GM23338 (cell line): ENCODE measurements at regions not wholly inside any gene's neighbourhood (a gene's known extent, or its start where the extent isn't known, plus 50 kb on each side); places are given as distances from the start of the nearest gene placed in this dataset.

Experiments used
- ATAC-seq: fragments of 200-7000 bp; cut with Tn5 transposase; 3 replicates; pipeline ENCODE4 v1.9.1; 2020
- DNase-seq: peaks from one replicate; pipeline ENCODE4 v3.0.0-alpha.2; 2015; ENCODE audit warnings: low spot score
- H2AFZ ChIP-seq: fragments of 200-600 bp; sonication (generic); 2 replicates; pipeline ENCODE4 v1.8.0; 2016; ENCODE audit warnings: antibody characterized with exemption, mild to moderate bottlenecking, moderate library complexity
- H3F3A ChIP-seq: fragments of 200-600 bp; sonication (generic); replicated peaks from 2 replicates; pipeline ENCODE4 v1.8.0; 2017; ENCODE audit warnings: antibody characterized with exemption, mixed run types, low read depth
- H3K27ac ChIP-seq: fragments of 200-600 bp; sonication (generic); 2 replicates; pipeline ENCODE4 v1.6.1; 2016; ENCODE audit warnings: low read depth
- H3K27me3 ChIP-seq: fragments of 200-600 bp; sonication (generic); 2 replicates; pipeline ENCODE4 v1.8.0; 2016; ENCODE audit warnings: mild to moderate bottlenecking, mixed run types, moderate library complexity; ENCODE audit not compliant: insufficient read depth
- H3K36me3 ChIP-seq: fragments of 200-600 bp; sonication (generic); 2 replicates; pipeline ENCODE4 v1.8.0; 2016; ENCODE audit warnings: mild to moderate bottlenecking; ENCODE audit not compliant: insufficient read depth
- H3K4me1 ChIP-seq: fragments of 200-600 bp; sonication (generic); 2 replicates; pipeline ENCODE4 v1.8.0; 2016; ENCODE audit warnings: mild to moderate bottlenecking, moderate library complexity; ENCODE audit not compliant: insufficient read depth
- H3K4me2 ChIP-seq: fragments of 200-600 bp; sonication (generic); 2 replicates; pipeline ENCODE4 v1.7.1; 2017; ENCODE audit warnings: mixed run types
- H3K4me3 ChIP-seq: fragments of 200-600 bp; sonication (generic); 2 replicates; pipeline ENCODE4 v1.6.1; 2016; ENCODE audit warnings: mixed run types
- H3K79me2 ChIP-seq: fragments of 200-600 bp; sonication (generic); replicated peaks from 2 replicates; pipeline ENCODE4 v1.8.0; 2017; ENCODE audit warnings: mild to moderate bottlenecking; ENCODE audit not compliant: insufficient read depth
- H3K9me2 ChIP-seq: fragments of 200-600 bp; sonication (generic); 2 replicates; pipeline ENCODE4 v1.8.0; 2017; ENCODE audit not compliant: insufficient read depth
- H4K20me1 ChIP-seq: fragments of 200-600 bp; sonication (generic); replicated peaks from 2 replicates; pipeline ENCODE4 v1.8.0; 2017; ENCODE audit warnings: mild to moderate bottlenecking; ENCODE audit not compliant: insufficient read depth
- H3K27ac Mint-ChIP-seq: 2 replicates; pipeline ENCODE4 v1.8.0; 2020; ENCODE audit warnings: inconsistent platforms, mild to moderate bottlenecking, moderate library complexity, mixed read lengths
- H3K27me3 Mint-ChIP-seq: 3 replicates; pipeline ENCODE4 v1.8.0; 2022; ENCODE audit warnings: low read depth, mild to moderate bottlenecking, moderate library complexity, mixed read lengths, inconsistent platforms; ENCODE audit not compliant: insufficient read depth, poor library complexity
- H3K36me3 Mint-ChIP-seq: 3 replicates; pipeline ENCODE4 v1.8.0; 2021; ENCODE audit warnings: low read depth, mild to moderate bottlenecking, inconsistent platforms, moderate library complexity, mixed read lengths
- H3K4me1 Mint-ChIP-seq: 3 replicates; pipeline ENCODE4 v1.8.0; 2020; ENCODE audit warnings: mild to moderate bottlenecking, inconsistent platforms, mixed read lengths
- H3K4me3 Mint-ChIP-seq: 3 replicates; pipeline ENCODE4 v1.8.0; 2021; ENCODE audit warnings: moderate library complexity, mild to moderate bottlenecking, inconsistent platforms, mixed read lengths
- H3K9me3 Mint-ChIP-seq: 3 replicates; pipeline ENCODE4 v1.8.0; 2020; ENCODE audit warnings: moderate library complexity, mild to moderate bottlenecking, inconsistent platforms, mixed read lengths
- CREB1 ChIP-seq: fragments of 250-450 bp; sonication (Bioruptor Pico); IDR thresholded peaks from 2 replicates; pipeline ENCODE4 v1.5.0; 2020; ENCODE audit warnings: low read depth, mild to moderate bottlenecking, moderate library complexity
- EZH2phosphoT487 ChIP-seq: fragments of 200-600 bp; sonication (generic); IDR thresholded peaks from one replicate; pipeline ENCODE4 v1.8.1; 2018; ENCODE audit warnings: antibody characterized with exemption; ENCODE audit not compliant: unreplicated experiment
- ZNF114 ChIP-seq: fragments of 250-450 bp; sonication (Bioruptor Pico); IDR thresholded peaks from 2 replicates; pipeline ENCODE4 v1.5.0; 2020; ENCODE audit warnings: mild to moderate bottlenecking, moderate library complexity
- TF ChIP-seq, protein P1 (sequence below), 2 experiments: fragments of 200-600 bp in 1 of 2; sonication (generic) in 1 of 2; conservative IDR thresholded peaks; 2 replicates each; pipeline versions ENCODE4 v1.5.1 to v1.6.1; 2016 to 2017; ENCODE audit warnings: antibody characterized with exemption in 2 of 2, low read depth in 2 of 2, mild to moderate bottlenecking in 2 of 2, moderate library complexity in 1 of 2
- TF ChIP-seq, protein P2 (sequence below): IDR thresholded peaks from 2 replicates; pipeline ENCODE4 v1.6.1; 2016; ENCODE audit warnings: antibody characterized with exemption
- TF ChIP-seq, protein P3 (sequence below): IDR thresholded peaks from one replicate; pipeline ENCODE4 v1.6.1; 2018; ENCODE audit warnings: antibody characterized with exemption; ENCODE audit not compliant: unreplicated experiment

DNA sequence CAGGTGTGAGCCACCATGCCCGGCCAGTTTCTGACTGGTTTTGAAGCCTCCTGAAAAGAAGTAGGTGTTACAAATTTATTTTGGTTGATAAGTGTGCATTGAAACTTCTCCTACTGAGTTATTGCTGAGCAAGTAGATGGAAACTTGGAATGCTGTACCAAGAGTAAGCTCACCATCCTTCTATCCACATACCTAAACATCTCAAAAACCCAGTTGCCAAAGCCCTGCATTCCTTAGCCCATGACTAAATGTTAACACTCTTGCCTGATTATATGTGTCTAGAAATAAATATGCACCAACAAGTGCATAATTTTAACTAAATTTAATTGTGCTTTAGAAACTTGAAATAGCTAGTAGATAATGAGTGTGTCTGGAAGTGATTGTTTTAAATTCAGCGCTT, 357.8 kb downstream of the DUSP6 start:
- DNase-seq (no peak), ATAC-seq (no peak)
- Mint-ChIP-seq H3K9me3 (no peaks in the 10 kb centered on the region), H3K27ac (no peak overlapping the region), H3K4me1 (peaks cover 13% of the 10 kb centered on the region; the same call in 2 of the 3 replicates), H3K4me3 (no peak overlapping the region), H3K27me3 (no peaks in the 10 kb centered on the region), H3K36me3 (no peaks in the 10 kb centered on the region)
- TF ChIP-seq CREB1 (CRISPR knock-in tag), result no peak
- no peak overlapping the region for H3K27ac ChIP-seq
- no peak overlapping the region for H3K4me2 ChIP-seq
- H4K20me1 ChIP-seq, result no peaks in the 10 kb centered on the region
- H3F3A ChIP-seq, result no peaks in the 10 kb centered on the region
- H3K79me2 ChIP-seq, result no peaks in the 10 kb centered on the region
- no peak overlapping the region for H3K4me3 ChIP-seq
- H2AFZ ChIP-seq, result no peak overlapping the region
- peaks cover 8% of the 10 kb centered on the region for H3K4me1 ChIP-seq
- H3K27me3 ChIP-seq, result no peaks in the 10 kb centered on the region
- peaks cover 4% of the 10 kb centered on the region; the same call in 1 of the 2 replicates for H3K9me2 ChIP-seq
- H3K36me3 ChIP-seq, result no peaks in the 10 kb centered on the region

DNA sequence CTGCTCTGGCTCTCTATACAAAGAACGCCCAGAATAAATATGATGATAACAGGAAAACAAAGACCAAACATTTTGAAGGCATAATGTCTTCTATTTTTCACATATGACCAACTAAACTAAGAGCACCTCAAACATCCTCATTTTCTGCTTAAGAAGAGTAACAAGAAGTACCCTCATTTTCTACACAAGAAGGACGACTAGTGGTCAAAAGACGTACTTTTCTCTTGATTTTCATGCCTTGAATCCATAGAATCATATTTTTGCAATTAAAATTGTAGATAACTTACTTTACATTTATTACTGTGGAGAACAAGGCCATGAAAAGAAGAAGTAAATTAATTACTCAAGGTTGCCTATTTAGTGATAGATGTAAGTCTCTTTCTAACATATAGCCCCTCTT, 358.6 kb downstream of the DUSP6 start:
- Mint-ChIP-seq H3K36me3 (no peaks in the 10 kb centered on the region), H3K4me3 (no peak overlapping the region), H3K9me3 (no peaks in the 10 kb centered on the region), H3K27ac (no peak overlapping the region), H3K27me3 (no peaks in the 10 kb centered on the region), H3K4me1 (peaks cover 10% of the 10 kb centered on the region; the same call in 2 of the 3 replicates)
- Histone ChIP-seq H3K4me2 (no peak overlapping the region), H3K9me2 (no peaks in the 10 kb centered on the region), H3K27me3 (no peaks in the 10 kb centered on the region), H2AFZ (no peak overlapping the region), H3K4me3 (no peak overlapping the region), H3F3A (no peaks in the 10 kb centered on the region), H4K20me1 (no peaks in the 10 kb centered on the region), H3K79me2 (no peaks in the 10 kb centered on the region), H3K4me1 (peaks cover 8% of the 10 kb centered on the region), H3K36me3 (no peaks in the 10 kb centered on the region), H3K27ac (no peak overlapping the region)
- TF ChIP-seq, protein P1, sequence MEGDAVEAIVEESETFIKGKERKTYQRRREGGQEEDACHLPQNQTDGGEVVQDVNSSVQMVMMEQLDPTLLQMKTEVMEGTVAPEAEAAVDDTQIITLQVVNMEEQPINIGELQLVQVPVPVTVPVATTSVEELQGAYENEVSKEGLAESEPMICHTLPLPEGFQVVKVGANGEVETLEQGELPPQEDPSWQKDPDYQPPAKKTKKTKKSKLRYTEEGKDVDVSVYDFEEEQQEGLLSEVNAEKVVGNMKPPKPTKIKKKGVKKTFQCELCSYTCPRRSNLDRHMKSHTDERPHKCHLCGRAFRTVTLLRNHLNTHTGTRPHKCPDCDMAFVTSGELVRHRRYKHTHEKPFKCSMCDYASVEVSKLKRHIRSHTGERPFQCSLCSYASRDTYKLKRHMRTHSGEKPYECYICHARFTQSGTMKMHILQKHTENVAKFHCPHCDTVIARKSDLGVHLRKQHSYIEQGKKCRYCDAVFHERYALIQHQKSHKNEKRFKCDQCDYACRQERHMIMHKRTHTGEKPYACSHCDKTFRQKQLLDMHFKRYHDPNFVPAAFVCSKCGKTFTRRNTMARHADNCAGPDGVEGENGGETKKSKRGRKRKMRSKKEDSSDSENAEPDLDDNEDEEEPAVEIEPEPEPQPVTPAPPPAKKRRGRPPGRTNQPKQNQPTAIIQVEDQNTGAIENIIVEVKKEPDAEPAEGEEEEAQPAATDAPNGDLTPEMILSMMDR (conservative IDR thresholded peaks at IDR 0.05; ENCODE audit: low read depth in 2 of 2), result peak; percentile 69 to 88
- TF ChIP-seq, protein P2, sequence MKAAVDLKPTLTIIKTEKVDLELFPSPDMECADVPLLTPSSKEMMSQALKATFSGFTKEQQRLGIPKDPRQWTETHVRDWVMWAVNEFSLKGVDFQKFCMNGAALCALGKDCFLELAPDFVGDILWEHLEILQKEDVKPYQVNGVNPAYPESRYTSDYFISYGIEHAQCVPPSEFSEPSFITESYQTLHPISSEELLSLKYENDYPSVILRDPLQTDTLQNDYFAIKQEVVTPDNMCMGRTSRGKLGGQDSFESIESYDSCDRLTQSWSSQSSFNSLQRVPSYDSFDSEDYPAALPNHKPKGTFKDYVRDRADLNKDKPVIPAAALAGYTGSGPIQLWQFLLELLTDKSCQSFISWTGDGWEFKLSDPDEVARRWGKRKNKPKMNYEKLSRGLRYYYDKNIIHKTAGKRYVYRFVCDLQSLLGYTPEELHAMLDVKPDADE, result no peak
- no peak for TF ChIP-seq ZNF114
- TF ChIP-seq CREB1 (CRISPR knock-in tag), result no peak
- TF ChIP-seq, protein P3, sequence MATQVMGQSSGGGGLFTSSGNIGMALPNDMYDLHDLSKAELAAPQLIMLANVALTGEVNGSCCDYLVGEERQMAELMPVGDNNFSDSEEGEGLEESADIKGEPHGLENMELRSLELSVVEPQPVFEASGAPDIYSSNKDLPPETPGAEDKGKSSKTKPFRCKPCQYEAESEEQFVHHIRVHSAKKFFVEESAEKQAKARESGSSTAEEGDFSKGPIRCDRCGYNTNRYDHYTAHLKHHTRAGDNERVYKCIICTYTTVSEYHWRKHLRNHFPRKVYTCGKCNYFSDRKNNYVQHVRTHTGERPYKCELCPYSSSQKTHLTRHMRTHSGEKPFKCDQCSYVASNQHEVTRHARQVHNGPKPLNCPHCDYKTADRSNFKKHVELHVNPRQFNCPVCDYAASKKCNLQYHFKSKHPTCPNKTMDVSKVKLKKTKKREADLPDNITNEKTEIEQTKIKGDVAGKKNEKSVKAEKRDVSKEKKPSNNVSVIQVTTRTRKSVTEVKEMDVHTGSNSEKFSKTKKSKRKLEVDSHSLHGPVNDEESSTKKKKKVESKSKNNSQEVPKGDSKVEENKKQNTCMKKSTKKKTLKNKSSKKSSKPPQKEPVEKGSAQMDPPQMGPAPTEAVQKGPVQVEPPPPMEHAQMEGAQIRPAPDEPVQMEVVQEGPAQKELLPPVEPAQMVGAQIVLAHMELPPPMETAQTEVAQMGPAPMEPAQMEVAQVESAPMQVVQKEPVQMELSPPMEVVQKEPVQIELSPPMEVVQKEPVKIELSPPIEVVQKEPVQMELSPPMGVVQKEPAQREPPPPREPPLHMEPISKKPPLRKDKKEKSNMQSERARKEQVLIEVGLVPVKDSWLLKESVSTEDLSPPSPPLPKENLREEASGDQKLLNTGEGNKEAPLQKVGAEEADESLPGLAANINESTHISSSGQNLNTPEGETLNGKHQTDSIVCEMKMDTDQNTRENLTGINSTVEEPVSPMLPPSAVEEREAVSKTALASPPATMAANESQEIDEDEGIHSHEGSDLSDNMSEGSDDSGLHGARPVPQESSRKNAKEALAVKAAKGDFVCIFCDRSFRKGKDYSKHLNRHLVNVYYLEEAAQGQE, result no peak
- TF ChIP-seq EZH2phosphoT487, result no peak
- ATAC-seq (peak; percentile 43; the same call in 2 of the 3 replicates), DNase-seq (peak; percentile 65)
